GM21381 (cell line): ENCODE measurements at regions not wholly inside any gene's neighbourhood (a gene's known extent, or its start where the extent isn't known, plus 50 kb on each side); places are given as distances from the start of the nearest gene placed in this dataset.
"Not testable (repeated sequence)": the region's sequence is repeated elsewhere in the genome, so short reads cannot be mapped to it uniquely, and the experiment has no call there.

Source experiments
- ATAC-seq: cut with Tn5 transposase; IDR thresholded peaks from one replicate; pipeline ENCODE4 v1.9.1; 2021; ENCODE audit warnings: mild to moderate bottlenecking, moderate library complexity; ENCODE audit not compliant: unreplicated experiment

GRCh38 chr13:81275666-81276258 lies 934.8 kb upstream of the SPRY2 start:
- ATAC-seq, result no peak

DNA sequence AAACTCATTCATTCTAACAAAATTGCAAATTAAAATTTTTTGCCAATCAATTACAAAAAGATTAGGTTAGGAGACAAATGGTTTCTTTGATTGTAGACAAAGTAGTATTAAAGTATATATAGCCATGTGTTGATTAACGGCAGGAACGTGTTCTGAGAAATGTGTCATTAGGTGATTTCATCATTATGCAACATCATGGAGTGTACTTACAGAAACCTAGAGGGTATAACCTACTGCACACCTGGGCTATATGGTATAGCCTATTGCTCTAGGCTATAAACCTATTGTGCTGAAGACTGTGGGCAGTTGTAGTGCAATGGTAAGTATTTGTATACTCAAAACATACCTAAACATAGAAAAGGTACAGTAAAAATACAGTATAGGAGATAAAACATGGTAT lies 906.8 kb upstream of the SPRY2 start:
- ATAC-seq, result no peak

DNA sequence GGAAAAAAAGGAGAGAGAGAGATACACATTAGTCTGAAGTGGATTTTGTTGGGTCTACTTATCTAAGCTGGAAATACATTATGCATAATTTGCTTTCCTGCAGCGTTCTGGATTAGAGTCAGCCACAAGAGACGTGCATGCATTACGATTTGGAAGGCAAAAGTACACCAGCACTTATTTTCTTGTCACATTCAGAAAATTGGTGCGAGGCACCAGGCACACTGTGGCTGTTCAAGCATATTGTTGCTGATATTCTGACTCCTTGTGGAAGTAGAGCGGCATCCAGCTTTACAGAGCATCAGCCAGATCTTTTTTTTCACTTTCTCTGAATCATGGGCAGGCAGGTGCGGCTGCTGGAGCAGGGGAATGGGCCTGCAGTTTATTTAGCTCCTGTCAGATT lies 905.6 kb upstream of the SPRY2 start:
- ATAC-seq, result no peak

DNA sequence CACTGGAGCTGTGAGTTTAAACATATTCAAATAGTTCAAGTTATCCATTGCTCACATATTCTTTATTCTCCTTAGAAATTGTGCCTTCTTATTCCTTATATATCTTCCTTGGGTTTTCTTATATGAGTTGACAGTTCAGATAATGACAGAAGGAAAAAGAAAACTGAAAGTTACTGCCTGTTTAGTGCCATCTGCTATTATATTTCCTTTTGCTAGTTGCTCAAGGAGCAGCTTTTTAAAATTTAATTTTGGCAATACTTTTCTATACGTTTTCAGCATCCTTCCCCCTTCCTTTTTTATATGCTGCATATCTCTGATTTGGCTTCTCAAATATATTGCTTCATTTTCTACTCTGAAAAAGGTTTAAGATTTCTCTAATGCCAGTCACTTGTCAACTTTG lies 903.1 kb upstream of the SPRY2 start:
- ATAC-seq, result no peak

DNA sequence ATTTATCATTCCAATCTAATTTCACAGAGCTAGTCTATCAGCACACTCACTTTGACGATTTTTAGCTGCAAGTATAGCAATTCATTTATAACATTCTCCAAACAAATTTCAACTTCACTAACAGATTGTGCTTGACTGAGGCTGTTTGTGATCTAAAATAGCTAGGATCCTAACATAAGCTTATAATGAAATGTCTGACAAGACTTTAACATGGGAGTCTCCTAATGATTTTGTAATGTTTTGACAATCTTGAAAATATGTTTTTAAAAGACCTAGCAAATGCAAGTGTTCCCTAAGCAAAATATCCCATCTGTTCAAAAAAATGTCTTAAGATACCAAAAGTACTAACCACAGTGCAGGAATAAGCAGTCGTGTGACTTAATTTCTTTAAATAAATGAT lies 889.5 kb upstream of the SPRY2 start:
- ATAC-seq, result no peak

DNA sequence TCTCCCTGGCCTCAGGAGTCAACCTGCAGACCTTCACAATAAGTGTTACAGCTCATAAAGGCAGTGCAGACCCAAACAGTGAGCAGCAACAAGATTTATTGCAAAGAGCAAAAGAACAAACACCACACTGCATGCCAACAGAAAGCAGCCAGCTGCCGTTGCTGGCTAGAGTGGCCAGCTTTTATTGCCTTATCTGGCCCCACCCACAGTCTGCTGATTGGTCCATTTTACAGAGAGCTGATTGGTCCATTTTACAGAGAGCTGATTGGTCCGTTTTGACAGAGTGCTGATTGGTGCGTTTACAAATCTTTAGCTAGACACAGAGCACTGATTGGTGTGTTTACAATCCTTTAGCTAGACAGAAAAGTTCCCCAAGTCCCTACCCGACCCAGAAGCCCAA lies 885.9 kb upstream of the SPRY2 start:
- ATAC-seq, result not testable (repeated sequence)

DNA sequence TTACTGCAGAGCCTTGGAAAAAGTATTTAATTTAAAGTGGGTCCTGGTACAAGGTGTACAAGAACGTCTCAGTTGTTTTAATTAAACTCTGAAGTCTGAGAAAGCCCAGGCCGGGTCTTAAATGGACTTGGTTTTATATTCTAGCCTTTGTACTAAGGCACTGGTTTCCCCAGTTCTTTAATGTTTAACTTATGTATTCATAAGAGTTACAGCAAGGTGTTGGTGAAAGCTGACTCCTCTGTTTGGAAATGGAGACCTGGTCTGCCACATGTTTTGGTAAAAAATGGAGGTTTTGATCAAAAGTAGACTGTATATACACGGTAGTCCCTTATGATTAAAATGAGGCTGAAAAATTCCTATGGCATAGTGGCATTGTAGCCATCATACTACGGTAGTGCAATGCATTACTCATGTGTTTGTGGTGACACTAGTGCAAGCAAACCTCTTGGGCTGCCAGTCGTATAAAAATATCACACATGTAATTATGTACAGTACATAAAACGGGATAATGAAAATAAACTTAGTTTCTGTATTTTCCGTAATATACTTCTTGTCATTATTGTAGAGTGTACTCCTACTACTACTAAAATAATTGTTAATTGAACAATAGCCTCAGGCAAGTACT lies 883.4 kb upstream of the SPRY2 start:
- no peak for ATAC-seq

DNA sequence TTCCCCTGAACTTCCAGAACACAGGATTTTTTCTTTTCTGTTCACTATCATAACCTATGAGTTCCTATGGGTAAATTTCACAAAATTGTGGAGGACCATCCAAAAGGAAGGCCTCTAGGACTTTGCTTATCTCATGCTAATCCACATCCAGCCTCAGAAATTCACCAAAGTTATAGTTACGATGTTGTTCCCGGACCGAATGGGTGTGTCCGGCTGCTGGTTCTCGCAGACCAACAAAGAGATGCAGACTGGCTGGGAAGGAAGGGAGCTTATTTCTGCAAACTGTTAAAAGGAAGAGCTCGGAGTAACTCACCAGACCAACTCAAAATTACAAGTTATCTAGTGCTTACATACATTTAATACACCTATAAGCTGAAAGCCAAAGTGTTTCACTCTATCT lies 882.9 kb upstream of the SPRY2 start:
- ATAC-seq, result no peak

GRCh38 chr13:81211713-81212112 lies 870.8 kb upstream of the SPRY2 start:
- no peak for ATAC-seq

GRCh38 chr13:81207636-81208035 lies 866.7 kb upstream of the SPRY2 start:
- no peak for ATAC-seq

GRCh38 chr13:81207231-81207630 lies 866.3 kb upstream of the SPRY2 start:
- ATAC-seq, result no peak

GRCh38 chr13:81203783-81204182 lies 862.9 kb upstream of the SPRY2 start:
- no peak for ATAC-seq

DNA sequence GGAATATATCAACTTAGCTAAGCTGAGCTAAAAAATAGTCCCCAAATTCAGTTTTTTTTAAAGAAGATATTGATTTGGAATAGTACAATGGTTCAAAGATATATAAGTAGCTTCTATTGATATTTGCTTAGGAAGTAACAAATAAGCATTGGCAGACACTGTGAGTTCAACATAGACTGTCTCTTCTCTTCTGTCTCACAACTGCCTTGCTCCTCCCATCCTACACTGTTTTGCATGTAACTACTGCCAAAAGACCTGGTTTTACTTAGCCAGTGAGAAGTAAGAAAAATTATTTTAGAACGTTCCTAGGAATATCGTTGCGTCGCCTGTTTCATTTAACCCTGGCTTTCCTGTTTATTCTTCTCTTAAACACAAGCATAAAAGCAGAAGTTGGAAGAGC lies 859.0 kb upstream of the SPRY2 start:
- ATAC-seq, result no peak

GRCh38 chr13:81197966-81198365 lies 857.0 kb upstream of the SPRY2 start:
- ATAC-seq, result no peak

DNA sequence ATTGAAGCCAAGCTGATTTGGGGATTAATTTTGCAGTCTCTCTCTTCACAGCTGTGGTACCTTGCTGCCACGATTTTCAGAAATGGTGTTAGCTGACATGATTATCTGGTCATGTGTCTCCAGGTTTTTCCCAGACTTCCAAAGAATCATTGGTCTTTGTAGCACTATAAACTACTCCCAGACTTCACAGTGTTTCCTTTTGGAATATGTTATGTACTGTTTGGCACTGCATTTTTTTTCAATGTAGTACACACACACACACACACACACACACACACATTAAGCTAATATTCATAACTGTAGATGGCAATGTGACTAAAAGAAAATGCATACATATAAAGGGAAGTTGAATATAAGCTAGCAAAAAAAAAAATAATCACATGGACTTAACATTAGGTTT lies 856.6 kb upstream of the SPRY2 start:
- no peak for ATAC-seq

- ATAC-seq, result no peak
Observed at GRCh38 chr13:81194362-81194761, 853.4 kb upstream of the SPRY2 start.

GRCh38 chr13:81184556-81185265 lies 843.8 kb upstream of the SPRY2 start:
- no peak for ATAC-seq

DNA sequence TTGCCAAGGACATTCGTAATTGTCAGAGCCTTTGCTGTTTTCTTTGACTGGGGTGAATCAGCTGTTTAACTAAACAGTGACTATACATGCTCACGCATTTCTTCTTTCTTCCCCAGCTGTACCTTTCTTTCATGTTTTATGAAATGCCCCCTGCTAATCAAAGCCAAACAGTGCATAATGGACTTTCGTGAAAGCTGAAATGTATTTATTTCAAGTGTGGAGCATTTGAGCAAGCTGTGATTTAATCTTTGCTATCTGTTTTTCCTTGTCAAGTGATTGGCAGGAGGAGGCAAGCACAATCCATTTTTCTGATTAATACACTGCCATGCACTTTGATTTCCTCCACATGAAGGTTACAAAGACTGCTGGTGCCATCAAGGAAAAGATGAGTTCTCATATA lies 831.7 kb upstream of the SPRY2 start:
- ATAC-seq, result no peak

- peak; percentile 71 for ATAC-seq
Observed at GRCh38 chr13:81171065-81171647, 830.2 kb upstream of the SPRY2 start.

- ATAC-seq, result not testable (repeated sequence)
Observed at GRCh38 chr13:81163823-81164222, 822.9 kb upstream of the SPRY2 start.

DNA sequence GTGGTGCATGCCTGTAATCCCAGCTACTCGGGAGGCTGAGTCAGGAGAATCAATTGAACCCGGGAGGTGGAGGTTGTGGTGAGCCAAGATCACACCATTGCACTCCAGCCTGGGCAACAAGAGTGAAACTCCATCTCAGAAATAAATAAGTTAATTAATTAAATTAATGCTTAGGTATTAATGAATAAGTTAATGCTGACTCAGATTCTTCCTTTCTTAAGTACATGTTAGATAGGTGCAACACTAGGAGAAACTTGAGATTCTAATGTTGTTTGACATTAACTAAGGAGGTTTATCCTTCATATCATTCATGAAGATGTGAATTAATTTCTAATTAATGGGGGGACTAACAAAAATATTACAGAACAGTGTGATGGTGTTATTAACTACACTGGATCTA lies 812.6 kb upstream of the SPRY2 start:
- no peak for ATAC-seq

GRCh38 chr13:81148822-81149221 lies 807.9 kb upstream of the SPRY2 start:
- no peak for ATAC-seq
